NCI-H1105 treated with DMSO at 0.1 percent for 48 hours (cell line): ENCODE measurements at regions not wholly inside any gene's neighbourhood (a gene's known extent, or its start where the extent isn't known, plus 50 kb on each side); places are given as distances from the start of the nearest gene placed in this dataset.

ENCODE experiments used
- DNase-seq: peaks from one replicate; lab custom pipeline; 2025; lab: John Stamatoyannopoulos, UW

- no peak for DNase-seq
Observed at GRCh38 chr1:199698222-199698621, 329.3 kb upstream of the NR5A2 start.

DNA sequence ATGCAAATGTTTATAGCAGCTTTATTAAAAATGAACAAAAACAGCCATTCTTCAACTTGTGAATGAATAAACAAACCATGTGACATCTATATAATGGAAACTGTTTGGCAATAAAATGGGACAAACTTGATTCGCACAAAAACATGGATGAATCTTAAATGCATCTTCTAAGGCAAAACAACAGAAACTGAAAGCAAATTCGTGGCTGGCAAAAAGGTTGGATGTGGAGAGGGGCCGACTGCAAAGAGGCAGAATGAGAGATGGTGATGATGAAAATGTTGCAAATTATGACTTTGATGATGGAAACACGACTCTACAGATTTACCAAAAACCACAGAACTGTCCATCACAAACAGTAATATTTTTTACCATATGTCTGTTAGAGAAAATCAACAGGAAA lies 327.0 kb upstream of the NR5A2 start:
- DNase-seq = no peak

- no peak for DNase-seq
Observed at GRCh38 chr1:199701726-199702125, 325.8 kb upstream of the NR5A2 start.

DNA sequence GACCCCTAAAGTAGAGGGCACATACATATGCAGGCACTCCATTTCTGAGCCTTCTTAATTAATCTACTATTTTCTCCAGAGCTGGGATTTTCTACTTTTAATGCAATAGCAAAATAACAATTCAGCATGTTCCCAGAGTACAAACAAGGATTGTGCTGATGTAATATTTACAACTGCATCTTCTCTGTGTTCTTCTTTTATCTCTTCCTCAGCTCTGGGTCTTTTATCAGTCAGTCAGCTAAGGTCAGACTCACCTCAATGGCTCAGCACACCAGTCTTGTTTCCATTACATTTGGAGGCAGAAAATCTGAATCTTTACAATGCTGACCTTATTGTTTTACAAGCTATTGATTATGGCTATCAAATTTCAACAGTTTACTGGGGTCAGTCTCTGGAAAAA lies 323.3 kb upstream of the NR5A2 start:
- no peak for DNase-seq

DNA sequence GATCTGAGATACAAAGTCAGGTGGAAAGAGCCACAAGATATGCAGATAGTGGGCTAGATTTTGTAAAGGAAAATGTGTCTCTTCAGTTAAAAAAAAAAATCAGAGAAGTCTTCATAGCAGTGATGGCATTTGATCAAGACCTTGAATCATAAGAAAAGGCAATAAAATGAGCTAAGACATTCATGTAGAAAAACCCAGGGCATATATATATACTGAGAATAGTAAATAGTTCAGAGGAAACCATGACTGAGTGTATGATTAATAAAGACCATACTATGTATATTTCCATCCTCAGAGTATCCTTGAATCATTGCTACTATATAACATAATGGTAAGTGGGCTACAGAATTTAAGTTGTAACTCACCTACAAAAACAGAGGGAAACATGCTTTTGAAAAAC lies 321.7 kb upstream of the NR5A2 start:
- no peak for DNase-seq

DNA sequence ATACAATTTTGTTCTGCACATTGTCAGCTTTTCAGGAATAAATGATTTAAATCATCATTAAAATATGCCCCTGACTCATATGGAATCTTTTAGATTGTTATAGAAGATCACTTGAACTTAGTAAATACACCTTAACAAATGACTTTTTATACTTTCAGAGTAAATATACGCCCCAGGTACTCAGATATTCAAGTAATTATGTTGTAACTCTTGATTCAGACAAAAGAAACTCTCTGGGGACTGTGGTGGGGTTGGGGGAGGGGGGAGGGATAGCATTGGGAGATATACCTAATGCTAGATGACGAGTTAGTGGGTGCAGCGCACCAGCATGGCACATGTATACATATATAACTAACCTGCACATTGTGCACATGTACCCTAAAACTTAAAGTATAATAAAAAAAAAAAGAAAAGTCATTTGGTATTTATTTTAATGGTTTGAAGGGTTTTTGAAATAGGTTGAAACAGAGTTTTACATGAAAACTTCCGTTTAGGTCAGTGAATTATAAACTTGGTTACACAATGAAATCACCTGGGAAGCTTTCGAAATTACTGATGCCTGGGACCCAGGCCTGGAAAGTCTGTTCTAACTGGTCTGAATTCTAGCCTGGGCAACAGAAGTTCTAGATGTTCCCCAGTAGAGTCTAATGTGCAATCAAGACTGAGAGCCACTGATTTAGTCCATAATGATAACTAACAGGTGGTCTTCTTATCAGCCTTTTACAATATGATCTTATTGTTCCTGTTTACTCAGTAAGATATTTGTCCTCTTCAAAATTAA lies 320.5 kb upstream of the NR5A2 start:
- peak; percentile 58 for DNase-seq

DNA sequence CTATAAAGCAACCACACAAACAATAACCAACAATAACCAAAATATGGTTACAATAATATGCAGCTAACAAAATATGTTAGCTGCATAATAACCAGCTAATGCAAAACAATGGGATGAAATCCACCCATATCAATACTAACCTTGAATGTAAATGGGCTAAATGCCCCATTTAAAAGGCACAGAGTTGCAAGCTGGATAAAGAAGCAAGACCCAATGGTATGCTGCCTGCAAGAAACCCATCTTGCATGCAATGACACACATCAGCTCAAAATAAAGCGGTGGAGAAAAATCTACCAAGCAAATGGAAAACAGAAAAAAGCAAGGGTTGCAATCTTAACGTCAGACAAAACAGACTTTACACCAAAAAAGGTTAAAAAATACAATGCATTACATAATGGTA lies 316.5 kb upstream of the NR5A2 start:
- DNase-seq = no peak

GRCh38 chr1:199716729-199717128 lies 310.8 kb upstream of the NR5A2 start:
- no peak for DNase-seq

GRCh38 chr1:199719156-199719842 lies 308.2 kb upstream of the NR5A2 start:
- DNase-seq = no peak

DNA sequence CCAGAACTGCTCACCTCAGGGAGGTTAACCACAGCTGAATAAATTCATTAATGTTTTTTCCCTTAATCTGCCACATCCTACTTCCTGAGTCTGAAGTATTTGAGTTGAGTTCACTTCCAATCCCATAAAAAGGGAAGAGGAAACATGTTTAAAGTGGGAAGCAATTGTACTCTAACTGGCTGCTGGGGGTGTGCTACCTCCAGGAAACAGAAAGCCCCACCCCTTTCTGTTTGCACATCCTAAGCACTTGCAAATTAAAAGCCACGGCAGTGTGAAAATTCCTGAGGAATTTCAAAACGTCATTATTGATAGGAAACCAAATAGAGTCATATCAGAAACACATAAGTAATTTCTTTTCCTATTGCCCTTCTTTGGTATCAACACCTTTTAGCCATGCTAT lies 307.0 kb upstream of the NR5A2 start:
- DNase-seq = no peak

DNA sequence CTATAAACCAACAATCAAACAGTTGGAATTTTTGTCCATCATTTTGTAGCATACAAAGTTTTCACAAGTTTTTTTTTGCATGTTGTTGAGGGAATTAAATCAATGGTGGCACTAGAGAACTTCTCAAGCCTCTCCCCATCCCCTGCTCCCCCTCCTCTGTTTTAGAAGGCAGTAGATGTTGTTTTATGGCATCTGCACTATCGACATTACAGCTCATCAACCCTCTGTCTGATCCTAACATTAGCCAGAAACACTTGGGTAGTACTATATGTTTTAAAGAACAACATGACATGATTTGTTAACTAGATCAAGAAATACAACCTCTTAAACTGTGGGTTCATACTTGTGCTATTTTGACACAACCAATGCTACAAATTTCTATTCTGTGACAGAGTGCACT lies 306.5 kb upstream of the NR5A2 start:
- no peak for DNase-seq

- no peak for DNase-seq
Observed at GRCh38 chr1:199723250-199723956, 304.1 kb upstream of the NR5A2 start.

DNA sequence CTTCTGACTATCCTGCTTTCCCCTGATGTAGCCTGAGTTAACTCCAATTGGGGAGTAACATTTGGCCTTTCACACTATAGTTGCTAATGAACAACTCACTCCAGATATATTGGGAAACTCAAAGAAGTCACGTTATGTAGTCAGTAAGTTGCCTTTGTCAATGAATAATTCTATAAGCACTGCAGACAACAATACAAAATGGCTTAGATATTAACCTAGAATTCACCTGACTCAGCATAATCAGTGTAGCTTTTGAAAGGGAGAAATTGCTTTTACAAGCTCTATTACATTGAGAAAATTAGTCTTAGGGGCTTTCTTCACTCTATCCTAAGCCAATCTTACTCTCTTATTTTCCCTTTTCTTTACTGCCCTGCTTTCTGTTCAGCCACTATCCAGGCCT lies 303.5 kb upstream of the NR5A2 start:
- no peak for DNase-seq

- no peak for DNase-seq
Observed at GRCh38 chr1:199725002-199725565, 302.4 kb upstream of the NR5A2 start.

DNA sequence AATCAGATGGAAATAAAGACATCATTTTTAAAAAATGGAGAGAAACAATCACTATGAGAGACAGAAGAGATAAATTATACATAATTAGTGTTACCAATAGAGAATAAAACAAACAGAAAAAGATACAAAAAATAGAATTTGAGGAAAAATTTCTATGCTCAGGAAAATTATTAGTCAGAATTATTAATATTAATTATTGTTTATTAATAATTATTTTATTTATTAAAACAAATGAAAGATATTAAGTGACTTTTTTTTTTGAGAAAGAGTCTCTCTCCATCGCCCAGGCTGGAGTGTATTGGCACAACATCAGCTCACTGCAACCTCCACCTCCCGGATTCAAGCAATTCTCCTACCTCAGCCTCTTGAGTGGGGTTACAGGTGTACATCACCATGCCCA lies 299.8 kb upstream of the NR5A2 start:
- DNase-seq = no peak

- no peak for DNase-seq
Observed at GRCh38 chr1:199728345-199728744, 299.2 kb upstream of the NR5A2 start.

- DNase-seq = no peak
Observed at GRCh38 chr1:199733125-199733524, 294.4 kb upstream of the NR5A2 start.

- DNase-seq = peak; percentile 9
Observed at GRCh38 chr1:199734186-199734585, 293.3 kb upstream of the NR5A2 start.

DNA sequence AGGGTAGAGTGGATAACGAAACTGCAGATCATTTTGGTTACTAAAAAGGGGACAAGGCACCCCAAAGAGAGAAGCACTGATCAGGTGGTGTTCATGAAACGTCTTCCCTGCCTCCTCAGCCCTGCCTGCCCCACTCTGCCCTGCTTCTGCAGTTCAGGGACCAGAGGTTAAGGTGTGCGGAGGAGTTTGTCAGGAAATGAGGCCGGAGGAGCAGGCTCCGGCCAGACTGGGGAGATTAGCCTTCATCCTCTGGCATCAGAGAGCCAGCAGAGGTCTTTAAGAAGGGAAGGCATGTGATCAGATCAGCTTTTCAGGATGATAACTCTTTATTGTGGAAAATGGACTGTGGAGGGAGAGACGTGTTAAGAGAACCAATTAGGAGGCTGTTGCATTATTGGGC lies 291.9 kb upstream of the NR5A2 start:
- DNase-seq = no peak

DNA sequence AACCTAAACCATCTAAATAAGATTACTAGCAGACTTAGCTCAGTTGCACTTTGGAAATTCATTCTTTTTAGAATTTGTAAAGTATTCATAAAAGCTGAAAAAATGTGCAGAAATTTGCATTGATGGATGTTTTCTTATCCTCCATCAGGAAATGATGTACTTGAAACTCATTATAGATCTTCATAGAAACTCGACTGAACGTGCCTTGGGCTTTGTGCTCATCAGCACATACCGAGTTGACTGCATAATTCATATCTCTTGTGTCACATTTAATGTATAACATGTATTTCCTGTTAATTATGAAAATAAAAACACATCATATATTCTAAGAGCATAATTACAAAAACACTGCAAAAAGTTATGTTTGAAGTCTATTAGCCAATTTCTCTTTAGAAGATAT lies 290.9 kb upstream of the NR5A2 start:
- DNase-seq = no peak

GRCh38 chr1:199741586-199741985 lies 285.9 kb upstream of the NR5A2 start:
- DNase-seq = no peak

- DNase-seq = no peak
Observed at GRCh38 chr1:199742547-199742946, 285.0 kb upstream of the NR5A2 start.

- no peak for DNase-seq
Observed at GRCh38 chr1:199743227-199743626, 284.3 kb upstream of the NR5A2 start.
